Skeletal muscle satellite cell (primary cell): ENCODE measurements at regions not wholly inside any gene's neighbourhood (a gene's known extent, or its start where the extent isn't known, plus 50 kb on each side); places are given as distances from the start of the nearest gene placed in this dataset. TPM values are rescaled to one million over a fixed set of nuclear protein-coding genes. Genes with fewer than 3 reads are reported as not detected.

Experiments
- small RNA-seq: library from RNA; depleted of rRNA; stranded (forward); fragments of <200 nt; gene quantifications from one replicate; pipeline ENCODE3, GENCODE V24; 2012

Small RNA genes lying in the stretch of these regions (small RNA-seq; reads per million reads assigned to genes)
- gene RNU5E-7P, result not detected
